ENCODE measurements at regions not wholly inside any gene's neighbourhood (a gene's known extent, or its start where the extent isn't known, plus 50 kb on each side); places are given as distances from the start of the nearest gene placed in this dataset.

GRCh38 chr18:42296192-42296591 is 341.2 kb downstream of the PIK3C3 start:
- Histone ChIP-seq H3K27ac (ENCODE audit: insufficient read depth, low read length) (no peak overlapping the region), H4K20me1 (ENCODE audit: control insufficient read depth, extremely low read depth, insufficient read depth, low read length) (no peaks in the 10 kb centered on the region), H3K4me3 (replicated peaks in 1 of 4; ENCODE audit: control extremely low read depth in 1 of 4, insufficient read depth in 1 of 4, low read depth in 3 of 4, low read length in 4 of 4) (no peak overlapping the region), H3K36me3 (ENCODE audit: control insufficient read depth, insufficient read depth, low read length) (no peaks in the 10 kb centered on the region), H3K4me1 (ENCODE audit: control insufficient read depth, extremely low read depth, insufficient read depth, low read length) (no peaks in the 10 kb centered on the region), H3K9me3 (ENCODE audit: control insufficient read depth, insufficient read depth, low read depth, low read length) (no peaks in the 10 kb centered on the region), H3K79me2 (ENCODE audit: control insufficient read depth, insufficient read depth, low read length) (no peaks in the 10 kb centered on the region), H3K9ac (ENCODE audit: insufficient read depth, low read length) (no peak overlapping the region), H2AFZ (ENCODE audit: low read length) (no peak overlapping the region), H3K4me2 (ENCODE audit: extremely low read depth, insufficient read depth, low read length) (no peak overlapping the region), H3K27me3 (ENCODE audit: control insufficient read depth, insufficient read depth, low read length) (no peaks in the 10 kb centered on the region)
- peak in 1 of 2 donors; percentile 61 for DNase-seq (ENCODE audit: low read depth in 2 of 2)
- TF ChIP-seq CTCF (conservative IDR thresholded peaks at IDR 0.05 in 1 of 2, IDR thresholded peaks at IDR 0.05 in 1 of 2; ENCODE audit: low read depth in 1 of 2, low read length in 2 of 2) (no peak), EZH2 (IDR thresholded peaks at IDR 0.05; ENCODE audit: low read length, missing control alignments) (no peak)

- no peaks in the 10 kb centered on the region for H4K20me1 ChIP-seq (ENCODE audit: control insufficient read depth, extremely low read depth, insufficient read depth, low read length)
- peak in 1 of 2 donors; percentile 38 for DNase-seq (ENCODE audit: low read depth in 2 of 2)
- no peaks in the 10 kb centered on the region for H3K36me3 ChIP-seq (ENCODE audit: control insufficient read depth, insufficient read depth, low read length)
These were observed 341.7 kb downstream of the PIK3C3 start for GRCh38 chr18:42296723-42297122.

More at GRCh38 chr18:42296723-42297122, 341.7 kb downstream of the PIK3C3 start:
- Histone ChIP-seq H3K4me3 (replicated peaks in 1 of 4; ENCODE audit: control extremely low read depth in 1 of 4, insufficient read depth in 1 of 4, low read depth in 3 of 4, low read length in 4 of 4) (no peak overlapping the region), H3K27me3 (ENCODE audit: control insufficient read depth, insufficient read depth, low read length) (no peaks in the 10 kb centered on the region), H3K27ac (ENCODE audit: insufficient read depth, low read length) (no peak overlapping the region), H3K4me2 (ENCODE audit: extremely low read depth, insufficient read depth, low read length) (no peak overlapping the region), H3K79me2 (ENCODE audit: control insufficient read depth, insufficient read depth, low read length) (no peaks in the 10 kb centered on the region), H2AFZ (ENCODE audit: low read length) (no peak overlapping the region), H3K9me3 (ENCODE audit: control insufficient read depth, insufficient read depth, low read depth, low read length) (no peaks in the 10 kb centered on the region), H3K9ac (ENCODE audit: insufficient read depth, low read length) (no peak overlapping the region), H3K4me1 (ENCODE audit: control insufficient read depth, extremely low read depth, insufficient read depth, low read length) (no peaks in the 10 kb centered on the region)
- TF ChIP-seq CTCF (conservative IDR thresholded peaks at IDR 0.05 in 1 of 2, IDR thresholded peaks at IDR 0.05 in 1 of 2; ENCODE audit: low read depth in 1 of 2, low read length in 2 of 2) = no peak
- TF ChIP-seq EZH2 (IDR thresholded peaks at IDR 0.05; ENCODE audit: low read length, missing control alignments) = no peak

Measured in fibroblast of lung (primary cell).